ENCODE measurements at regions not wholly inside any gene's neighbourhood (a gene's known extent, or its start where the extent isn't known, plus 50 kb on each side); places are given as distances from the start of the nearest gene placed in this dataset.

- TF ChIP-seq CTCF (IDR thresholded peaks at IDR 0.05; ENCODE audit: insufficient read depth, low read depth, low read length): no peak
- TF ChIP-seq EZH2 (IDR thresholded peaks at IDR 0.05; ENCODE audit: insufficient read depth, low read length): no peak
Measured at GRCh38 chr5:4651806-4652565, 488.1 kb upstream of the ADAMTS16 start.
